Adrenal gland (tissue), 9 donors: ENCODE measurements at regions not wholly inside any gene's neighbourhood (a gene's known extent, or its start where the extent isn't known, plus 50 kb on each side); places are given as distances from the start of the nearest gene placed in this dataset.

Source experiments
- DNase-seq, 7 donors: peaks; one replicate each; pipeline ENCODE4 v3.0.0-alpha.2; 2019 to 2020
- H3K27ac ChIP-seq, 5 donors: fragments of 200-600 bp; sonication (generic) in 4 of 5; 1 replicate in 3 of 5; 2 replicates in 2 of 5; pipeline versions ENCODE4 v1.5.1 to v1.8.0; 2016 to 2020; ENCODE audit warnings: mild to moderate bottlenecking in 1 of 5
- H3K27me3 ChIP-seq: fragments of 200-600 bp; 2 replicates; pipeline ENCODE4 v1.8.0; 2021
- H3K36me3 ChIP-seq, 2 donors: fragments of 200-600 bp; replicated peaks in 1 of 2; 1 replicate in 1 of 2; 2 replicates in 1 of 2; pipeline versions ENCODE4 v1.5.1 to v1.8.0; 2018 to 2022
- H3K4me1 ChIP-seq, 2 donors: fragments of 200-600 bp; replicated peaks in 1 of 2; 1 replicate in 1 of 2; 2 replicates in 1 of 2; pipeline versions ENCODE4 v1.5.1 to v1.8.0; 2018 to 2021
- H3K4me3 ChIP-seq, 4 donors: fragments of 200-600 bp; sonication (generic) in 3 of 4; one replicate each; pipeline ENCODE4 v1.5.1; 2016 to 2018
- H3K9me3 ChIP-seq, 3 donors: fragments of 200-600 bp; sonication (generic) in 1 of 3; replicated peaks in 1 of 3; 1 replicate in 2 of 3; 2 replicates in 1 of 3; pipeline versions ENCODE4 v1.5.1 to v1.8.0; 2016 to 2021
- CTCF ChIP-seq, 6 experiments: fragments of 450-650 bp in 4 of 6; fragments of 200-600 bp in 2 of 6; sonication (generic) in 1 of 6; IDR thresholded peaks; 1 replicate in 5 of 6; 2 replicates in 1 of 6; pipeline versions ENCODE4 v1.5.1 to v1.8.0; 2016 to 2021; ENCODE audit warnings: antibody characterized with exemption in 6 of 6, mild to moderate bottlenecking in 2 of 6, moderate library complexity in 1 of 6
- POLR2A ChIP-seq, 2 donors: fragments of 450-650 bp; IDR thresholded peaks; one replicate each; pipeline ENCODE4 v1.6.1; 2017; ENCODE audit warnings: antibody characterized with exemption in 2 of 2, mild to moderate bottlenecking in 2 of 2, moderate library complexity in 1 of 2
- WGBS, 4 donors: extraction: QIAGEN DNeasy Blood & Tissue Kit in 2 of 4; methylation state at CpG; one replicate each; pipeline versions ENCODE4 v1.1.5 to v1.1.7; 2013 to 2017; 5-methylcytosine and 5-hydroxymethylcytosine counted together
- intact Hi-C, 2 donors: fragments of 100-400 bp; cut with DNase I; formaldehyde crosslinking; loops; one replicate each; pipeline versions ENCODE4 v1.14.1 to v1.15.0; 2022 to 2023
- donor health status: healthy with polysubstance abuse.
- donor health status: Bipolar disorder and iron deficiency.
- donor health status: DM: yes; HTN: yes; CAD: no.
- donor health status: DM: no; HTN: no; CAD: no.
- donor health status: DM: no; HTN: no; CAD: no.

- no peak for TF ChIP-seq POLR2A (IDR thresholded peaks at IDR 0.05)
- TF ChIP-seq CTCF (IDR thresholded peaks at IDR 0.05) = no peak
- Histone ChIP-seq H3K27me3 (no peaks in the 10 kb centered on the region), H3K4me1 (no peaks in the 10 kb centered on the region), H3K27ac (no peak overlapping the region), H3K4me3 (no peak overlapping the region), H3K9me3 (no peaks in the 10 kb centered on the region), H3K36me3 (no peaks in the 10 kb centered on the region)
- DNase-seq = no peak
- intact Hi-C loops = no loop called here
- 39 to 59% (median 53%) methylated on average over 2 of the region's 2 CpGs for WGBS, 4 donors
Observed at GRCh38 chrX:8366481-8366880, 98.1 kb upstream of the VCX3B start.

- Histone ChIP-seq H3K4me3 (no peak overlapping the region), H3K27ac (no peak overlapping the region), H3K36me3 (no peaks in the 10 kb centered on the region), H3K27me3 (no peaks in the 10 kb centered on the region), H3K4me1 (no peaks in the 10 kb centered on the region), H3K9me3 (no peaks in the 10 kb centered on the region)
- TF ChIP-seq CTCF (IDR thresholded peaks at IDR 0.05) = no peak
- no peak for TF ChIP-seq POLR2A (IDR thresholded peaks at IDR 0.05)
- intact Hi-C loops = no loop called here
- 84 to 91% (median 89%) methylated on average over 7 of the region's 7 CpGs for WGBS, 4 donors
- DNase-seq = no peak
Observed at GRCh38 chrX:8374041-8374825, 90.4 kb upstream of the VCX3B start.

GRCh38 chrX:8377041-8377440, 87.6 kb upstream of the VCX3B start:
- Histone ChIP-seq H3K36me3 (no peaks in the 10 kb centered on the region), H3K9me3 (no peaks in the 10 kb centered on the region), H3K27ac (no peak overlapping the region), H3K4me1 (no peaks in the 10 kb centered on the region), H3K27me3 (no peaks in the 10 kb centered on the region), H3K4me3 (no peak overlapping the region)
- TF ChIP-seq CTCF (IDR thresholded peaks at IDR 0.05) = no peak
- TF ChIP-seq POLR2A (IDR thresholded peaks at IDR 0.05) = no peak
- no peak for DNase-seq
- intact Hi-C loops = no loop called here
- 63 to 78% (median 72%) methylated on average over 1 of the region's 1 CpG for WGBS, 4 donors

- TF ChIP-seq CTCF (IDR thresholded peaks at IDR 0.05) = no peak
- TF ChIP-seq POLR2A (IDR thresholded peaks at IDR 0.05) = no peak
- H3K27me3 ChIP-seq = no peaks in the 10 kb centered on the region
- 48 to 72% (median 60%) methylated on average over 2 of the region's 2 CpGs for WGBS, 4 donors
- no peak for DNase-seq
- H3K4me1 ChIP-seq = no peaks in the 10 kb centered on the region
- no peak overlapping the region for H3K27ac ChIP-seq
- intact Hi-C loops = no loop called here
- no peak overlapping the region for H3K4me3 ChIP-seq
- no peaks in the 10 kb centered on the region for H3K9me3 ChIP-seq
- no peaks in the 10 kb centered on the region for H3K36me3 ChIP-seq
Observed at GRCh38 chrX:8390771-8391170, 73.9 kb upstream of the VCX3B start.
